PFSK-1 (cell line): ENCODE measurements at regions not wholly inside any gene's neighbourhood (a gene's known extent, or its start where the extent isn't known, plus 50 kb on each side); places are given as distances from the start of the nearest gene placed in this dataset.

Source experiments
- POLR2AphosphoS5 ChIP-seq: IDR thresholded peaks from 2 replicates; pipeline ENCODE4 v1.6.1; 2012; ENCODE audit warnings: low read depth, mild to moderate bottlenecking, control low read depth, low read length, moderate library complexity
- SIN3A ChIP-seq: IDR thresholded peaks from 2 replicates; pipeline ENCODE4 v1.6.1; 2012; ENCODE audit warnings: mild to moderate bottlenecking, low read length, moderate library complexity, borderline replicate concordance; ENCODE audit not compliant: insufficient read depth
- TAF1 ChIP-seq: IDR thresholded peaks from 2 replicates; pipeline ENCODE4 v1.6.1; 2012; ENCODE audit warnings: low read length, control low read depth, borderline replicate concordance; ENCODE audit not compliant: insufficient read depth
- TF ChIP-seq, protein P1 (sequence below), 2 experiments: IDR thresholded peaks; 2 replicates each; pipeline versions ENCODE4 v1.6.1 to v1.8.0; 2011 to 2012; ENCODE audit warnings: low read depth in 2 of 2, low read length in 2 of 2, control low read depth in 1 of 2, inconsistent platforms in 1 of 2, mild to moderate bottlenecking in 1 of 2, moderate library complexity in 1 of 2; ENCODE audit not compliant: insufficient read depth in 1 of 2

DNA sequence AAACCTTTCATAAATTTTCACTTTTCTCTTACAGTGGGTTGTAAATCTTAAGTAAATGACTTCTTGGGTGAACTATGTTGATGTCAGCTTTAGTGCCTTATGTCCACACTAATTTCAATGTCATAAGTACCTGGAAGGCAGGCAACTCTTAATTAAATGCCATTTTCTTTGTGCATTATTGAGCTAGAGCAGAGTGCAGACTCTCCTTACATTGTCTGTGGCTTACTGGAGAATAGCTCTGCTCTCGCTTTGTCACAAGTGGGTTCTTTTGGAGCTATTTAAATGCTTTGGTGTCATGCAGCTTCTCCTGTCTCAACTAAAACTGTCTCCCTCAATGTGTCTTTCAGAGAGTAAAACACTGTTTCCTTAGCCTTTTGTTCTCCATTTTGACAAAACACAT lies 411.6 kb downstream of the STIM2 start:
- TF ChIP-seq POLR2AphosphoS5 (no peak), SIN3A (no peak), TAF1 (no peak)
- TF ChIP-seq, protein P1, sequence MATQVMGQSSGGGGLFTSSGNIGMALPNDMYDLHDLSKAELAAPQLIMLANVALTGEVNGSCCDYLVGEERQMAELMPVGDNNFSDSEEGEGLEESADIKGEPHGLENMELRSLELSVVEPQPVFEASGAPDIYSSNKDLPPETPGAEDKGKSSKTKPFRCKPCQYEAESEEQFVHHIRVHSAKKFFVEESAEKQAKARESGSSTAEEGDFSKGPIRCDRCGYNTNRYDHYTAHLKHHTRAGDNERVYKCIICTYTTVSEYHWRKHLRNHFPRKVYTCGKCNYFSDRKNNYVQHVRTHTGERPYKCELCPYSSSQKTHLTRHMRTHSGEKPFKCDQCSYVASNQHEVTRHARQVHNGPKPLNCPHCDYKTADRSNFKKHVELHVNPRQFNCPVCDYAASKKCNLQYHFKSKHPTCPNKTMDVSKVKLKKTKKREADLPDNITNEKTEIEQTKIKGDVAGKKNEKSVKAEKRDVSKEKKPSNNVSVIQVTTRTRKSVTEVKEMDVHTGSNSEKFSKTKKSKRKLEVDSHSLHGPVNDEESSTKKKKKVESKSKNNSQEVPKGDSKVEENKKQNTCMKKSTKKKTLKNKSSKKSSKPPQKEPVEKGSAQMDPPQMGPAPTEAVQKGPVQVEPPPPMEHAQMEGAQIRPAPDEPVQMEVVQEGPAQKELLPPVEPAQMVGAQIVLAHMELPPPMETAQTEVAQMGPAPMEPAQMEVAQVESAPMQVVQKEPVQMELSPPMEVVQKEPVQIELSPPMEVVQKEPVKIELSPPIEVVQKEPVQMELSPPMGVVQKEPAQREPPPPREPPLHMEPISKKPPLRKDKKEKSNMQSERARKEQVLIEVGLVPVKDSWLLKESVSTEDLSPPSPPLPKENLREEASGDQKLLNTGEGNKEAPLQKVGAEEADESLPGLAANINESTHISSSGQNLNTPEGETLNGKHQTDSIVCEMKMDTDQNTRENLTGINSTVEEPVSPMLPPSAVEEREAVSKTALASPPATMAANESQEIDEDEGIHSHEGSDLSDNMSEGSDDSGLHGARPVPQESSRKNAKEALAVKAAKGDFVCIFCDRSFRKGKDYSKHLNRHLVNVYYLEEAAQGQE (IDR thresholded peaks at IDR 0.05; ENCODE audit: insufficient read depth in 1 of 2, low read depth in 2 of 2, low read length in 2 of 2) = no peak
